ENCODE measurements at regions not wholly inside any gene's neighbourhood (a gene's known extent, or its start where the extent isn't known, plus 50 kb on each side); places are given as distances from the start of the nearest gene placed in this dataset.

- DNase-seq (no peak), ATAC-seq (ENCODE audit: low read depth) (no peak)
- no peak overlapping the region for H2AK5ac ChIP-seq (ENCODE audit: low read depth, low read length)
- ChIA-PET POLR2A (ENCODE audit: unreplicated experiment) (no interaction called here), CTCF (no interaction called here)
- H3K9ac ChIP-seq (ENCODE audit: low read depth, low read length) = no peak overlapping the region
- H3K18ac ChIP-seq (ENCODE audit: low read depth, low read length) = no peak overlapping the region
- H2BK20ac ChIP-seq (ENCODE audit: low read depth, low read length) = no peak overlapping the region
- whole genome bisulfite sequencing, 2 experiments (ENCODE audit: extremely low coverage in 2 of 2, insufficient read length in 1 of 2) = no CpG with 5 or more reads among the region's 6 CpGs
- no peak overlapping the region for H4K8ac ChIP-seq (ENCODE audit: low read depth in 2 of 2, low read length in 2 of 2)
- no peaks in the 10 kb centered on the region for H4K20me1 ChIP-seq (ENCODE audit: insufficient read depth, low read length)
- H3K4me3 ChIP-seq (ENCODE audit: insufficient read depth, low read depth, low read length) = no peak overlapping the region
- no peak overlapping the region for H4K5ac ChIP-seq (ENCODE audit: low read depth, low read length)
- in situ Hi-C loops (cut with MboI; ENCODE audit: low sequenced_read_pairs) = no loop called here
- H3K9me3 ChIP-seq (ENCODE audit: control insufficient read depth, insufficient read depth, low read length) = peaks cover 5% of the 10 kb centered on the region
- no peak overlapping the region for H2BK15ac ChIP-seq (ENCODE audit: low read depth, low read length)
- H2BK120ac ChIP-seq (ENCODE audit: low read depth, low read length) = no peak overlapping the region
- no peak overlapping the region for H3K27ac ChIP-seq (ENCODE audit: insufficient read depth, low read length)
- H3K4me2 ChIP-seq (ENCODE audit: low read depth, low read length) = no peak overlapping the region
- H3K4me1 ChIP-seq (ENCODE audit: control insufficient read depth, insufficient read depth, low read length) = no peaks in the 10 kb centered on the region
- no peak for TF ChIP-seq RCOR1 (IDR thresholded peaks at IDR 0.05; ENCODE audit: insufficient replicate concordance, low read length)
- no peak for TF ChIP-seq CTCF (conservative IDR thresholded peaks at IDR 0.05; ENCODE audit: low read depth, low read length)
- no peak for TF ChIP-seq CEBPB (IDR thresholded peaks at IDR 0.05; ENCODE audit: low read depth, low read length)
- no peak for TF ChIP-seq USF2 (IDR thresholded peaks at IDR 0.05; ENCODE audit: low read depth, low read length)
- TF ChIP-seq NFE2L2 (IDR thresholded peaks at IDR 0.05; ENCODE audit: low read depth, low read length) = no peak
- TF ChIP-seq MXI1 (IDR thresholded peaks at IDR 0.05; ENCODE audit: borderline replicate concordance, low read depth, low read length) = no peak
- H3K36me3 ChIP-seq (ENCODE audit: control insufficient read depth, insufficient read depth, low read length) = no peaks in the 10 kb centered on the region
- H2AK9ac ChIP-seq (replicated peaks; ENCODE audit: low read depth, low read length, poor library complexity) = no peak overlapping the region
- no peaks in the 10 kb centered on the region for H3K27me3 ChIP-seq (ENCODE audit: control insufficient read depth, insufficient read depth, low read length)
- H3K14ac ChIP-seq (replicated peaks; ENCODE audit: low read depth, low read length) = no peak overlapping the region
- no peaks in the 10 kb centered on the region for H3K9me1 ChIP-seq (ENCODE audit: insufficient read depth, low read length)
- H2AFZ ChIP-seq (replicated peaks; ENCODE audit: low read length, poor library complexity) = no peak overlapping the region
- H3K56ac ChIP-seq (ENCODE audit: extremely low read depth, insufficient read depth, low read length) = no peak overlapping the region
- dilution Hi-C loops (cut with HindIII; ENCODE audit: low sequenced_read_pairs, unreplicated experiment) = no loop called here
- H3K4ac ChIP-seq (ENCODE audit: low read depth, low read length) = no peak overlapping the region
- no peaks in the 10 kb centered on the region for H3K79me1 ChIP-seq (ENCODE audit: low read depth in 1 of 2, low read length in 2 of 2)
- intact Hi-C loops (cut with micrococcal nuclease) = no loop called here
- no peak overlapping the region for H2BK5ac ChIP-seq (ENCODE audit: low read depth, low read length, poor library complexity, severe bottlenecking)
- H4K91ac ChIP-seq (ENCODE audit: insufficient read depth, low read depth, low read length) = no peak overlapping the region
- BruUV-seq (replicated peaks) = no TSS peak
- H3K23ac ChIP-seq (ENCODE audit: low read depth, low read length) = no peak overlapping the region
These were observed 1606.7 kb upstream of the AGA start for GRCh38 chr4:179048839-179049453.

Data from IMR-90 (cell line).